RWPE2 (cell line): ENCODE measurements at regions not wholly inside any gene's neighbourhood (a gene's known extent, or its start where the extent isn't known, plus 50 kb on each side); places are given as distances from the start of the nearest gene placed in this dataset.
"Not testable (repeated sequence)": the region's sequence is repeated elsewhere in the genome, so short reads cannot be mapped to it uniquely, and the experiment has no call there.

Experiments
- ATAC-seq: fragments of 200-7000 bp; cut with Tn5 transposase; 3 replicates; pipeline ENCODE4 v1.9.1; 2021; ENCODE audit warnings: low read depth
- DNase-seq: peaks from one replicate; pipeline ENCODE4 v3.0.0-alpha.2; 2020; ENCODE audit warnings: low spot score
- H3K27ac ChIP-seq: fragments of 450-650 bp; 2 replicates; pipeline ENCODE4 v1.5.1; 2017; ENCODE audit warnings: mild to moderate bottlenecking; ENCODE audit not compliant: poor library complexity, severe bottlenecking
- H3K27me3 ChIP-seq: fragments of 250-450 bp; sonication (Bioruptor Pico); 2 replicates; pipeline ENCODE4 v1.5.1; 2021; ENCODE audit warnings: mild to moderate bottlenecking, moderate library complexity; ENCODE audit not compliant: insufficient read depth, poor library complexity, severe bottlenecking
- H3K36me3 ChIP-seq: fragments of 250-450 bp; sonication (Bioruptor Pico); 2 replicates; pipeline ENCODE4 v1.5.1; 2020; ENCODE audit warnings: low read depth, mild to moderate bottlenecking, moderate library complexity
- H3K4me1 ChIP-seq: fragments of 250-450 bp; sonication (Bioruptor Pico); 2 replicates; pipeline ENCODE4 v1.5.1; 2021; ENCODE audit warnings: mild to moderate bottlenecking, moderate library complexity; ENCODE audit not compliant: insufficient read depth, poor library complexity, severe bottlenecking
- H3K4me3 ChIP-seq: fragments of 250-450 bp; sonication (Bioruptor Pico); 2 replicates; pipeline ENCODE4 v1.5.1; 2021; ENCODE audit warnings: mild to moderate bottlenecking, moderate library complexity; ENCODE audit not compliant: severe bottlenecking
- H3K9me3 ChIP-seq: fragments of 250-450 bp; sonication (Bioruptor Pico); 2 replicates; pipeline ENCODE4 v1.5.1; 2021; ENCODE audit warnings: mild to moderate bottlenecking, moderate library complexity; ENCODE audit not compliant: severe bottlenecking
- CTCF ChIP-seq: fragments of 450-650 bp; IDR thresholded peaks from one replicate; pipeline ENCODE4 v1.5.1; 2017; ENCODE audit warnings: mild to moderate bottlenecking, moderate library complexity; ENCODE audit not compliant: poor library complexity, severe bottlenecking

GRCh38 chr3:153513236-153513635, 351.2 kb downstream of the RAP2B start:
- Histone ChIP-seq H3K27ac (no peak overlapping the region), H3K27me3 (no peaks in the 10 kb centered on the region), H3K4me3 (no peak overlapping the region), H3K9me3 (no peaks in the 10 kb centered on the region), H3K36me3 (no peaks in the 10 kb centered on the region), H3K4me1 (no peaks in the 10 kb centered on the region)
- ATAC-seq (0 out of 3 replicates have a peak, but pooled peaks have one; percentile 33), DNase-seq (no peak)
- TF ChIP-seq CTCF: peak; percentile 27

DNA sequence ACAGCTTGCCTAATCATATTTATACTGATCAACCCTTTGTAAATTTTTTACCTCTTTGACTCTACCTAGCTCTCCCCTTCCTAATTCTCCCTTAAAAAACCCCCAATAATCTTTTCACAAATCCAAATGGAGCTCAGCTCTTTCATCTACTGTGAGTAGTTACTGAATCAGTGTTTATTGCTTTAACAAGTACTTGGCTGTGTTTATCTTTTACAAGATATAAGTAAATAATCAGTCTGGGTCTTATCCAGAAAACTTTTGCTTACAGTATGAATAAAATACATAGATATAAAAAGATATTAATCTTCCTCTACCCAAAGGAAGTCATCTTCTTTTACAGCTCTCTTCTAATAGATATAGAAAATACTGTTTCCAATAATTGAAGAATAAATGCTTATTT, 366.4 kb downstream of the RAP2B start:
- H3K27me3 ChIP-seq: no peaks in the 10 kb centered on the region
- no peaks in the 10 kb centered on the region for H3K4me1 ChIP-seq
- no peaks in the 10 kb centered on the region for H3K9me3 ChIP-seq
- H3K27ac ChIP-seq: no peak overlapping the region
- no peak overlapping the region for H3K4me3 ChIP-seq
- DNase-seq: no peak
- H3K36me3 ChIP-seq: no peaks in the 10 kb centered on the region
- no peak for TF ChIP-seq CTCF
- no peak for ATAC-seq

DNA sequence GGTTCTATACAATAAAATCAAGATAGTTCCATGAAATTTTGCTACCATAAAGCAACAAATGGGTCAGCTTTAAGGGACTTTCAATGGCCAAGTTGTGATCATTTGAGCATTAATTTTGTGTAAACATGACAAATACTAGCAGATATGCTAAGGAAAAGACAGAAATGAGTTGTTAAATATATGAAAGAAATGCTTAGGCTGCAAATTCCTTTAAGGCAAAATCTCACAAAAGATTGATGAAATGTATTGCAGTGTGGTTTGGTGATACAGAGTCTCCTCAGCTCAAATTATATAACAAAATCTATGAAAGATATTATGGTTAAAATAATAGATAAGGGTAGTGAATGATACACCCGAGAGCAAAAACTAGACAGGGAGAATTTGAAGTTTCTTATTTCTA, 377.2 kb downstream of the RAP2B start:
- Histone ChIP-seq H3K4me1 (no peaks in the 10 kb centered on the region), H3K9me3 (no peaks in the 10 kb centered on the region), H3K4me3 (no peak overlapping the region), H3K27me3 (no peaks in the 10 kb centered on the region), H3K36me3 (no peaks in the 10 kb centered on the region), H3K27ac (no peak overlapping the region)
- DNase-seq: no peak
- no peak for TF ChIP-seq CTCF
- no peak for ATAC-seq

- Histone ChIP-seq H3K27me3 (no peaks in the 10 kb centered on the region), H3K4me3 (no peak overlapping the region), H3K9me3 (no peaks in the 10 kb centered on the region), H3K4me1 (no peaks in the 10 kb centered on the region), H3K27ac (no peak overlapping the region), H3K36me3 (no peaks in the 10 kb centered on the region)
- TF ChIP-seq CTCF: no peak
- DNase-seq (no peak), ATAC-seq (no peak)
Observed at GRCh38 chr3:153545471-153545870, 383.4 kb downstream of the RAP2B start.

- ATAC-seq (no peak), DNase-seq (no peak)
- H3K27me3 ChIP-seq: no peaks in the 10 kb centered on the region
- no peak for TF ChIP-seq CTCF
- no peaks in the 10 kb centered on the region for H3K4me1 ChIP-seq
- no peaks in the 10 kb centered on the region for H3K9me3 ChIP-seq
- H3K36me3 ChIP-seq: no peaks in the 10 kb centered on the region
- no peak overlapping the region for H3K27ac ChIP-seq
- H3K4me3 ChIP-seq: no peak overlapping the region
Observed at GRCh38 chr3:153547970-153548369, 385.9 kb downstream of the RAP2B start.

GRCh38 chr3:153549686-153550085, 387.7 kb downstream of the RAP2B start:
- H3K27me3 ChIP-seq, H3K4me1 ChIP-seq, H3K9me3 ChIP-seq, ATAC-seq, DNase-seq, H3K27ac ChIP-seq, H3K36me3 ChIP-seq, H3K4me3 ChIP-seq: not testable (repeated sequence)
